GM23248 (cell line): ENCODE measurements at regions not wholly inside any gene's neighbourhood (a gene's known extent, or its start where the extent isn't known, plus 50 kb on each side); places are given as distances from the start of the nearest gene placed in this dataset.
"Not testable (repeated sequence)": the region's sequence is repeated elsewhere in the genome, so short reads cannot be mapped to it uniquely, and the experiment has no call there.

Source experiments
- DNase-seq: peaks from one replicate; pipeline ENCODE4 v3.0.0-alpha.2; 2015
- H2AFZ ChIP-seq: fragments of 200-600 bp; sonication (generic); 2 replicates; pipeline ENCODE4 v1.6.1; 2016; ENCODE audit warnings: antibody characterized with exemption
- H3F3A ChIP-seq: fragments of 200-600 bp; sonication (generic); 2 replicates; pipeline ENCODE4 v1.6.1; 2016; ENCODE audit warnings: mild to moderate bottlenecking, antibody characterized with exemption, mixed run types; ENCODE audit not compliant: insufficient read depth
- H3K27ac ChIP-seq: fragments of 200-600 bp; sonication (generic); 2 replicates; pipeline ENCODE4 v1.5.1; 2016; ENCODE audit warnings: mild to moderate bottlenecking
- H3K27me3 ChIP-seq: fragments of 200-600 bp; sonication (generic); replicated peaks from 2 replicates; pipeline ENCODE4 v1.6.1; 2016; ENCODE audit warnings: mild to moderate bottlenecking; ENCODE audit not compliant: insufficient read depth
- H3K36me3 ChIP-seq: fragments of 200-600 bp; sonication (generic); 2 replicates; pipeline ENCODE4 v1.6.1; 2016; ENCODE audit warnings: low read depth, mild to moderate bottlenecking
- H3K4me1 ChIP-seq: fragments of 200-600 bp; sonication (generic); 2 replicates; pipeline ENCODE4 v1.6.1; 2016; ENCODE audit warnings: mild to moderate bottlenecking; ENCODE audit not compliant: insufficient read depth
- H3K4me2 ChIP-seq: fragments of 200-600 bp; sonication (generic); one replicate; pipeline ENCODE4 v1.6.1; 2016; ENCODE audit warnings: mild to moderate bottlenecking; ENCODE audit not compliant: unreplicated experiment
- H3K4me3 ChIP-seq: fragments of 200-600 bp; sonication (generic); 2 replicates; pipeline ENCODE4 v1.5.1; 2016; ENCODE audit warnings: mild to moderate bottlenecking
- H3K79me2 ChIP-seq: fragments of 200-600 bp; sonication (generic); 2 replicates; pipeline ENCODE4 v1.6.1; 2016; ENCODE audit warnings: mild to moderate bottlenecking; ENCODE audit not compliant: insufficient read depth
- H3K9ac ChIP-seq: fragments of 200-600 bp; sonication (generic); 2 replicates; pipeline ENCODE4 v1.6.1; 2016; ENCODE audit warnings: mild to moderate bottlenecking
- H3K9me2 ChIP-seq: fragments of 200-600 bp; sonication (generic); 2 replicates; pipeline ENCODE4 v1.6.1; 2016; ENCODE audit warnings: mixed run types, mild to moderate bottlenecking, moderate library complexity; ENCODE audit not compliant: insufficient read depth
- H3K9me3 ChIP-seq: fragments of 200-600 bp; sonication (generic); one replicate; pipeline ENCODE4 v1.6.1; 2017; ENCODE audit warnings: low read depth
- H4K20me1 ChIP-seq: fragments of 200-600 bp; sonication (generic); 2 replicates; pipeline ENCODE4 v1.6.0; 2016; ENCODE audit not compliant: insufficient read depth
- EZH2 ChIP-seq: fragments of 200-600 bp; sonication (generic); IDR thresholded peaks from 2 replicates; pipeline ENCODE4 v1.6.1; 2018; ENCODE audit warnings: antibody characterized with exemption, mild to moderate bottlenecking; ENCODE audit not compliant: insufficient read depth, poor library complexity, severe bottlenecking
- EZH2phosphoT487 ChIP-seq: fragments of 200-600 bp; sonication (generic); IDR thresholded peaks from 2 replicates; pipeline ENCODE4 v1.6.1; 2018; ENCODE audit warnings: antibody characterized with exemption, moderate library complexity, mild to moderate bottlenecking, low read depth; ENCODE audit not compliant: insufficient read depth
- WGBS, 2 experiments: methylation state at CpG; one replicate each; pipeline ENCODE4 v1.1.6; 2015 to 2017; ENCODE audit warnings: low lambda C conversion rate in 2 of 2, low coverage in 1 of 2; ENCODE audit errors: missing lambda C conversion rate in 2 of 2; 5-methylcytosine and 5-hydroxymethylcytosine counted together
- in situ Hi-C: fragments of 300-500 bp; cut with MboI; formaldehyde crosslinking; loops from 2 replicates; pipeline ENCODE4 v1.15.0; 2020

DNA sequence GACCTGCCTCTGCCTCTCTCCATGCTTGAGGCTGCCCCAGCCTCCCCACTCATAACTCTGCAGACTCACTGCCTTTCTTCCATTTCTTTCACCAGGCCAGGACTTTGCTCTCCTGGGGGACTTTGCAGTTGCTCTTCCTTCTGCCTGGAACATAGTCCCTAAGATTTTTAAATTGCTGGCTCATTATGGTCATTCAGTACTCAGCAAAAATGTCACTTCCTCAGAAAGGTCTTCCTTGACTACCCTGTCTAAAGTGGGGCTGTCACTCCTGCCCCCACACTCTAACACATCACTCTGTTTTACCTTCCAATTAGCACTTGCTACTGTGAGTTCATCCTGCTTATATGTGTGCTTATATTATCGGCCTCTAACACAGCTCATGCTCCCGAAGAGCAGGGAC, 618.2 kb downstream of the UQCRFS1 start:
- Histone ChIP-seq H3K4me2 (no peak overlapping the region), H3K27me3 (no peaks in the 10 kb centered on the region; the same call in 1 of the 2 replicates), H4K20me1 (no peaks in the 10 kb centered on the region), H3K4me1 (no peaks in the 10 kb centered on the region), H3K27ac (no peak overlapping the region), H3K36me3 (no peaks in the 10 kb centered on the region), H3K79me2 (no peaks in the 10 kb centered on the region), H2AFZ (no peak overlapping the region), H3F3A (no peaks in the 10 kb centered on the region), H3K4me3 (no peak overlapping the region), H3K9me3 (no peaks in the 10 kb centered on the region), H3K9ac (no peak overlapping the region), H3K9me2 (no peaks in the 10 kb centered on the region)
- DNase-seq = no peak
- 19 to 33% methylated on average over 2 of the region's 2 CpGs for WGBS, 2 experiments
- TF ChIP-seq EZH2phosphoT487 (no peak), EZH2 (no peak)
- in situ Hi-C loops = no loop called here

DNA sequence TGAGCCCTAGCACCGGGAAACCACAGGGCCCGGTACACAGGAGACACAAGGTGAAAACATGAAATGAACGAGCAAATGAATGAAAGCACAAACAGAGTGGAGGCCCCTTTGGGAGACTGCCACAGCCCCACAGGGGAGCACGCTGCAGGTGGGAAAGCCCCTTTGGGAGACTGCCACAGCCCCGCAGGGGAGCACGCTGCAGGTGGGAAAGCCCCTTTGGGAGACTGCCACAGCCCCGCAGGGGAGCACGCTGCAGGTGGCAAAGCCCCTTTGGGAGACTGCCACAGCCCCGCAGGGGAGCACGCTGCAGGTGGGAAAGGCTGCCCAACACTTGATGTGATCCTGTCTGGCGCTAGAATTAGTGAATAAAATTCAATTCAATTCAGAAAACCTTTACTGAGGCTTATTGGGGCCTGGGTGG, 623.0 kb downstream of the UQCRFS1 start:
- H4K20me1 ChIP-seq, in situ Hi-C loops, DNase-seq: not testable (repeated sequence)

DNA sequence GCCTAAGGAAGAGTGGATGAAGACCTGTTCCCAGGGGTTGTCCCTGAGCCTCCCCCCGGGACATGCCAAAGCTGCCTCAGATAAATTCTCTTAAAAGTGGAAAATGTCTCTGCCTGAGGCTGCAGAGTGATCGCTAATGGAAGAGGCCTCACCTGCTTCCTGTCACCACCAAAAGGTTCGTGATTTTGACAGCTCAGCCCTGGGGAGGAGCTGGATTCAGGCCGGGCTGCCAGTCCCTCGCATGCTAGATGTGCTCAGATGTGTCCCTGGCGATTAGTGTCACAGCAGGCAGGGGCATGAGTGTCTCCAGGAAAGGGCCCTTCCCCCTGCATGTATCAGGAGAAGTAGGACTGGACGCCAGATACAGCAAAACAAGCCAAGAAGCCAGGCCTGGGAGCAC, 626.5 kb downstream of the UQCRFS1 start:
- TF ChIP-seq EZH2 = no peak
- no peak for TF ChIP-seq EZH2phosphoT487
- Histone ChIP-seq H3F3A (no peaks in the 10 kb centered on the region), H3K4me3 (no peak overlapping the region), H2AFZ (no peak overlapping the region), H3K27ac (no peak overlapping the region), H4K20me1 (no peaks in the 10 kb centered on the region), H3K4me2 (no peak overlapping the region), H3K9ac (no peak overlapping the region), H3K4me1 (no peaks in the 10 kb centered on the region), H3K9me2 (no peaks in the 10 kb centered on the region), H3K27me3 (0 out of 2 replicates have a peak, but pooled peaks cover 4% of the 10 kb centered on the region), H3K79me2 (no peaks in the 10 kb centered on the region), H3K36me3 (no peaks in the 10 kb centered on the region), H3K9me3 (no peaks in the 10 kb centered on the region)
- DNase-seq = no peak
- in situ Hi-C loops = no loop called here
- WGBS, 2 experiments = 18 to 24% methylated on average over 7 of the region's 7 CpGs

More for the DNA sequence above, 623.0 kb downstream of the UQCRFS1 start:
- H2AFZ ChIP-seq, H3K9me2 ChIP-seq, H3K4me2 ChIP-seq, H3K4me3 ChIP-seq, H3K4me1 ChIP-seq, H3K27me3 ChIP-seq, H3K36me3 ChIP-seq, H3K79me2 ChIP-seq, H3K9me3 ChIP-seq, H3F3A ChIP-seq, H3K27ac ChIP-seq, H3K9ac ChIP-seq: not testable (repeated sequence)
- 27 to 28% methylated on average over 11 of the region's 11 CpGs for WGBS, 2 experiments

DNA sequence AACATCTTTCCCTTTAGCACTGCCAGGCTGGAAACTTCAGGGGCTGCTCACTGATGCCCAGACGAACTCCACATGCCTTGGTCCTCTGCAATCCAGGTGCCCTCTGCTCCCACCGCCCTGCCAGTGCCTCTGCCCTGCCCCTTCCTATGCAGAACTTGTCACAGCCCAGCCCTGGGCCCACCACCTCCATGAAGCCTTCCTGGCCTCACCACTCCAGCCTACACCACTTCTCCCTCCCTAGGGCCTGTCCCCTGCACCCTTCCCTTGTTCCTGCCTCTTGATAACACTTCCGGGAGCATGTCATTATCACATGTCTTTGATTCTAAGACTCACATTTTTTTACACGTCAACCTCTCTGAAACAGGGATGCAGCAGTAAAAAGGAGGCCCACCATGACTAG, 627.2 kb downstream of the UQCRFS1 start:
- Histone ChIP-seq H3K4me2 (no peak overlapping the region), H4K20me1 (no peaks in the 10 kb centered on the region), H3K36me3 (no peaks in the 10 kb centered on the region), H3K79me2 (no peaks in the 10 kb centered on the region), H3K4me1 (no peaks in the 10 kb centered on the region), H3K4me3 (no peak overlapping the region), H3K9ac (no peak overlapping the region), H2AFZ (no peak overlapping the region), H3K9me2 (no peaks in the 10 kb centered on the region), H3F3A (no peaks in the 10 kb centered on the region), H3K27ac (no peak overlapping the region), H3K9me3 (no peaks in the 10 kb centered on the region), H3K27me3 (0 out of 2 replicates have a peak, but pooled peaks cover 4% of the 10 kb centered on the region)
- in situ Hi-C loops = no loop called here
- TF ChIP-seq EZH2 (no peak), EZH2phosphoT487 (no peak)
- no peak for DNase-seq
- WGBS, 2 experiments = 0 to 4% methylated on average over 4 of the region's 4 CpGs

DNA sequence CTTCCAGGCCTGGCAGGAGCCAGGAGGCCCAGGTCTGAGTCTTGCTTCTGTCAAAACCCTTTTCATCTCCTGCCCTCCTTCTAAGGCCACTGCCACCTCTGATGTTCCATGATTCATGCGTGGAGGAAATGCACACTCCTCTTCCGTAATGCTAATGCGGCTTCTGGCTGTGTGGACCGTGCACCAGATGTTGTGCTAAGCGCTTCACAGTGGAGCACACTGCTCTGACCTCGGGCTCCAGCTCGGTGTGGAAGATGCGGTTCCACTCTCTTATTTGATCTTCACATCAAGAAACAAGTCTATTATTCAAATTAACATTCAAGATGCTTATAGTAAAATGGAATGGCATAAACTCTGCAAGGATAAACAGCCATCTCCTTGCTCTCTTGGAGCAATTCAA, 629.2 kb downstream of the UQCRFS1 start:
- no peaks in the 10 kb centered on the region for H3K9me3 ChIP-seq
- H3K4me1 ChIP-seq = no peaks in the 10 kb centered on the region
- no peak for DNase-seq
- H3K9me2 ChIP-seq = no peaks in the 10 kb centered on the region
- H3K4me2 ChIP-seq = no peak overlapping the region
- H3K79me2 ChIP-seq = no peaks in the 10 kb centered on the region
- 22 to 26% methylated on average over 8 of the region's 8 CpGs for WGBS, 2 experiments
- H3K27me3 ChIP-seq = 0 out of 2 replicates have a peak, but pooled peaks cover 4% of the 10 kb centered on the region
- H3K9ac ChIP-seq = no peak overlapping the region
- TF ChIP-seq EZH2 (no peak), EZH2phosphoT487 (no peak)
- in situ Hi-C loops = no loop called here
- H3K27ac ChIP-seq = no peak overlapping the region
- H4K20me1 ChIP-seq = no peaks in the 10 kb centered on the region
- no peak overlapping the region for H2AFZ ChIP-seq
- no peaks in the 10 kb centered on the region for H3F3A ChIP-seq
- H3K36me3 ChIP-seq = no peaks in the 10 kb centered on the region
- H3K4me3 ChIP-seq = no peak overlapping the region
